ENCODE measurements at regions not wholly inside any gene's neighbourhood (a gene's known extent, or its start where the extent isn't known, plus 50 kb on each side); places are given as distances from the start of the nearest gene placed in this dataset.
"Not testable (repeated sequence)": the region's sequence is repeated elsewhere in the genome, so short reads cannot be mapped to it uniquely, and the experiment has no call there.

DNA sequence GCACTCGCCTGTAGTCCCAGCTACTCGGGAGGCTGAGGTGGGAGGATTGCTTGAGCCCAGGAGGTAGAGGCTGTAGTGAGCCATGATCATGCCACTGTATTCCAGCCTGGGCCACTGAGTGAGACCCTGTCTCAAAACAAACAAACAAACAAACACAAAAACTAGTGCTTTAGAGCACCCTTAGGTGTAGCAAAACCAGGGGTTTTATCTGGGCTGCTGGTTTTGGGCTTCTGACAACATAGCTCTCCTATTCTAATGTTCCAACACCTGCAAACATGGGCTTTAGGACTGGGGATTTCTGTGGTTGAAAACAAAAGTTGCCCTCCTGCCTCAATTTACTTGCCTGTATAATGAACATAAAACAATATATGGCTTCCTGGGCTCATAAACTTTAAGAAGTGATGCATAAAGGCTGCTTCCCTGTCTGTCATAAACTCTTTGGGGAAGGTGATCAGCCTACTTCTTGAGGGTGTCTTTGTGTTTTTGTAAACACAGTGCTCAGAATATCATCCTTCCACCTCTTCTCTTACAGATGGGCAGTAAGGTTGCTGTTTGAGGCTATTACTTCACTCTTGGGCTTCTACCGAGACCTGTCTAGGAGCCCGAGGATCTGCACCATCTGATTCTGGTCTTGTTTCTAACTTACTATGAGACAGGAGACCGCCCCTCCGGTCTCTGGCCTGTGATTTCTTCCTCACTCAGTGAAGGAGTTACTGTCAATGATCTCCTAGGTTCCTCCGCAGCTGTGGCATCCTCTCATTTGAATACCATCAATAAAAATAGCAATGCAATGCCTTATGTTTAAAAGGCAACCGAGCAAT, 246.5 kb downstream of the MYCN start:
- no peak overlapping the region for H3K4me3 ChIP-seq (ENCODE audit: low read depth, low read length)
- DNase-seq (ENCODE audit: low read depth), result no peak
- TF ChIP-seq, protein P1, sequence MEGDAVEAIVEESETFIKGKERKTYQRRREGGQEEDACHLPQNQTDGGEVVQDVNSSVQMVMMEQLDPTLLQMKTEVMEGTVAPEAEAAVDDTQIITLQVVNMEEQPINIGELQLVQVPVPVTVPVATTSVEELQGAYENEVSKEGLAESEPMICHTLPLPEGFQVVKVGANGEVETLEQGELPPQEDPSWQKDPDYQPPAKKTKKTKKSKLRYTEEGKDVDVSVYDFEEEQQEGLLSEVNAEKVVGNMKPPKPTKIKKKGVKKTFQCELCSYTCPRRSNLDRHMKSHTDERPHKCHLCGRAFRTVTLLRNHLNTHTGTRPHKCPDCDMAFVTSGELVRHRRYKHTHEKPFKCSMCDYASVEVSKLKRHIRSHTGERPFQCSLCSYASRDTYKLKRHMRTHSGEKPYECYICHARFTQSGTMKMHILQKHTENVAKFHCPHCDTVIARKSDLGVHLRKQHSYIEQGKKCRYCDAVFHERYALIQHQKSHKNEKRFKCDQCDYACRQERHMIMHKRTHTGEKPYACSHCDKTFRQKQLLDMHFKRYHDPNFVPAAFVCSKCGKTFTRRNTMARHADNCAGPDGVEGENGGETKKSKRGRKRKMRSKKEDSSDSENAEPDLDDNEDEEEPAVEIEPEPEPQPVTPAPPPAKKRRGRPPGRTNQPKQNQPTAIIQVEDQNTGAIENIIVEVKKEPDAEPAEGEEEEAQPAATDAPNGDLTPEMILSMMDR (IDR thresholded peaks at IDR 0.05; ENCODE audit: low read depth, low read length, missing control alignments), result no peak

DNA sequence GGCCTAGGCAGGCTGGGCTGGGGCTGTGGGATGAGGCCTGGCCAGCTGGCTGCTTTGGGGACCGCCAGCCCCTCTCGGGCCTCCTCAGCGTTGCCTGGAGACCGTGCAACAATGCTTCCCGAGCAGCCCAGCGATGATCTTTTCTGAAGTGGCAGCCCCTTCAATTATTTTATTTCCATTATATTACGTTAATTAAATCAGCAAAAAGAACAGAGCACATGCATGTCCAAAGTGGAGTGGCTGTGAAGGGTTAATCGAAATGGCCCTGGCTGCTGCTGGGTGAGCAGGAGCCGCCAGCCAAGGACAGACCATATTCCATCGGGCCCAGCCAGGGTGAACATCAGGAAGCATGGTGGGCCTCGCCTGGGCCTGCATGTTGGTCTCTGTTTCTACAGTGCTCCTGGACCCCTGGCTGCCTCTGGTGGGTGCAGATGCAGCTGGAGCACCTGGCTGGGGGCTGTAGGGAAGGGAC, 245.5 kb downstream of the MYCN start:
- TF ChIP-seq, protein P1 (IDR thresholded peaks at IDR 0.05; ENCODE audit: low read depth, low read length, missing control alignments), result no peak
- no peak overlapping the region for H3K4me3 ChIP-seq (ENCODE audit: low read depth, low read length)
- DNase-seq (ENCODE audit: low read depth), result no peak

DNA sequence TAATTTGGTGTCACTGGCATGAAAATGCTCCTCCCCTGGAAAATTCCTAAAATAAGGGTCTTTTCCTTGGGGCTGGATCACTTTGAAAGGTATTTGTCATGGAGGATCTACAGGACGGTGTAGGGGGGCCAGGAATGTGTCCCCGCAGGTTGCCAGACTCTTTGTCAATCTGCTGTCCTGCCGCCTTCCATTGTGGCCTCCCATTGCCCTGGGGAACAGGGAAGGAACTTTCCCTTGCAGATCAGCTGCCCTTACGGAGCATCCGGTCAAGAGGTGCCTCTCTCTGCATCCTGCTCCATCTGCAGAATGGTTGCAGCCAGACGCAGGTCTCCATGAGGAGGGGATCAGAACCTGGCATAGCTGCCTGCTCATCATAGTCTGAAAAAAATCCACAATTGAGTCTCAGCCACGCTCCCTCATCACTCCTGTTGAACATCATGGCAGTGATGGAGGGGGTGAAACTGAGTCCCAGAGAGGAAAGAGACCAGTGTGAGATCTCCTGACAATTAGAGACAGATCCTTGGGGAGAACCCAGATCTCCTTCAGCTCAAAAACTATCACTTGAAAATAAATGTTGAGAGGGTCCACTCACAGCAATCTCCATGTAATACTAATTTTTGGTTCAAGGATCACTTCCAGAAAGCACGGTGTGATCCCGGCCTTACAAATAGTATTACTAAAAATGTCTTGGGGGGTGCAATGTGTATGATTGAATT, 244.8 kb downstream of the MYCN start:
- DNase-seq (ENCODE audit: low read depth), result no peak
- H3K4me3 ChIP-seq (ENCODE audit: low read depth, low read length), result no peak overlapping the region
- TF ChIP-seq, protein P1 (IDR thresholded peaks at IDR 0.05; ENCODE audit: low read depth, low read length, missing control alignments), result no peak

DNA sequence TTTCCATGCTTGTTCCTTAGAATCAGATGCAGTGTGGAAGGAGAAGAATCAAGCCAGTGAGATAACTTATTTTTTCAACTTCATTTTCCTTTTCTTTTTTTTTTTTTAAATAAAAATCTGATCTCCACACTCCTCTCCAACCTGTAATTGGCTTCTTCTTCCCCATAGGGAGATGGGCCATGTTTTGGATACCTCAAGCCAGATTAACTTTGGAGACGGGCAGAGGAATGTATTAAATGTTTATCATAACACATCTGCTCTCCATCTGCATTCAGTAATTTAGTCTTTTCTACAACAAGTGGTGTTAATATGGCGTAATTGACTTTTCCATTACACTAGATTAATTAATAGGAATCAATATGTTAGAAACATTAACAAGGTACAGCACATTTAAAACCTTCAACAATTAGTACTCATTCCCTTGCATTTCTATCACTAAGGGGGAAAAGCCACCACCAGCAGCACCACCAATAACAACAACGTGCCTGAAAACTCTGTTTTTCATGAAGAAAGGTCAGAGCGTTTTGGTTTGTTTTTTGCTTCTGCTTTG, 244.1 kb downstream of the MYCN start:
- TF ChIP-seq, protein P1 (IDR thresholded peaks at IDR 0.05; ENCODE audit: low read depth, low read length, missing control alignments), result no peak
- no peak for DNase-seq (ENCODE audit: low read depth)
- no peak overlapping the region for H3K4me3 ChIP-seq (ENCODE audit: low read depth, low read length)

DNA sequence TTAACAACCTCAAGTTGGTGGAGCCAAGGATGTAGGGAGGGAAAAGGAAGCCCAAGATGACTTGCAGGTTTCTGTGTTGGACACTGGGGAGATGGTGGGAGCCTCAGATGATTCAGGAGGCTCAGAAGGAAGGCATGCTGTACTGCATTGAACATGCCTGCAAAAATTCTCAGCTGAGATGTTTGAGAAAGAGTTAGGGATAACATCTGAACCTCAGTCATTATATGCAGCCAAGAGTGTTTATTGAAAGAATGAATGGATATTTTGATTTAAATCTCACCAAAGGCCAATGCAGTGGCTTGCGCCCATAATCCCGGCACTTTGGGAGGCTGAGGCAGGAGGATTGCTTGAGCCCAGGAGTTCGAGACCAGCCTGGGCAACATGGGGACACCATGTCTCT, 243.0 kb downstream of the MYCN start:
- DNase-seq (ENCODE audit: low read depth), result no peak
- H3K4me3 ChIP-seq (ENCODE audit: low read depth, low read length), result no peak overlapping the region
- TF ChIP-seq, protein P1 (IDR thresholded peaks at IDR 0.05; ENCODE audit: low read depth, low read length, missing control alignments), result no peak

DNA sequence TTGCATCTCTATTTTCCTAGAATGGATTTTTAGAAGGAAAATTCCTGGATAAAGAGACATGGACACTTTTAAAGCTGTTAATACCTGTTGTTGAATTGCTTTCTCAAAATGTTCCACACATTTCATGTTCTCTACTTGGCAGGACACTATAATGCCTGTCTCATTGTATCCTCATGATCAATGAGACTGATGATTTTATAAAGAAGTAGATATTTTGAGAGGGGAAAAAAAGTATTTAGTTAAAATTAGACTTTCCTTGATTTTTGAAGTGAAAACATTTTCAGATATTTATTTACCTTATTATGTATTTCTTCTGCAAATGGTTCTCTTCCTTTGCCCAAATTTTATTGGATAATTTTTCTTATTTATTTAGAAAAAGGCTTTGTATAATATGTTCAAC, 242.5 kb downstream of the MYCN start:
- TF ChIP-seq, protein P1 (IDR thresholded peaks at IDR 0.05; ENCODE audit: low read depth, low read length, missing control alignments), result no peak
- H3K4me3 ChIP-seq (ENCODE audit: low read depth, low read length), result no peak overlapping the region
- no peak for DNase-seq (ENCODE audit: low read depth)

DNA sequence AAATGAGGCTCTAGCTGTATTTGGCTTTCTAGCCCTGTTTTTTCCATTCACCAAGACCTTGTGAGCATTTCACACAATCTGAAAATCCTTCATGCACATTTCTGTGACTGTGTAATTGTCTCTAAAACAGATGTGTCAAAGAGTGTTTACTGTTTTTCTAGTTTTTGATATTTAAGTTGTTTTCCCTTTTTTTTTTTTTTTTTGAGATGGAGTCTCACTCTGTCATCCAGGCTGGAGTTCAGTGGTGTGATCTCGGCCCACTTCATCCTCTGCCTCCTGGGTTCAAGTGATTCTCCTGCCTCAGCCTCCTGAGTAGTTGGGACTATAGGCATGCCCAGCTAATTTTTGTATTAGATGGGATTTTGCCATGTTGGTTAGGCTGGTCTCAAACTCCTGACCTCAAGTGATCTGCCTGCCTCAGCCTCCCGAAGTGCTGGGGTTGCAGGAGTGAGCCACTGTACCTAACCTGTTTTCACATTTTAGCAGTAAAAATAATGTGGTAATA, 242.0 kb downstream of the MYCN start:
- not testable (repeated sequence) for H3K4me3 ChIP-seq (ENCODE audit: low read depth, low read length); DNase-seq (ENCODE audit: low read depth)

All from GM12864 (cell line).